Activated T-cell treated with anti-CD3 and anti-CD28 coated beads for 48 hours (primary cell): ENCODE measurements at regions not wholly inside any gene's neighbourhood (a gene's known extent, or its start where the extent isn't known, plus 50 kb on each side); places are given as distances from the start of the nearest gene placed in this dataset.
"Not testable (repeated sequence)": the region's sequence is repeated elsewhere in the genome, so short reads cannot be mapped to it uniquely, and the experiment has no call there.

Experiments
- DNase-seq: peaks from one replicate; pipeline ENCODE4 v3.0.0-alpha.2; 2020; ENCODE audit warnings: low read depth

GRCh38 chr5:130724658-130725057, 440.4 kb downstream of the HINT1 start:
- no peak for DNase-seq

- DNase-seq: no peak
These were observed 444.7 kb downstream of the HINT1 start for GRCh38 chr5:130720355-130720754.

GRCh38 chr5:130715541-130715940, 449.5 kb downstream of the HINT1 start:
- no peak for DNase-seq

GRCh38 chr5:130714200-130714599, 450.9 kb downstream of the HINT1 start:
- no peak for DNase-seq

GRCh38 chr5:130712324-130712723, 452.7 kb downstream of the HINT1 start:
- no peak for DNase-seq

- no peak for DNase-seq
These were observed 454.5 kb downstream of the HINT1 start for GRCh38 chr5:130710596-130710995.

GRCh38 chr5:130708754-130709153, 456.3 kb downstream of the HINT1 start:
- no peak for DNase-seq

GRCh38 chr5:130706696-130707095, 458.4 kb downstream of the HINT1 start:
- no peak for DNase-seq

GRCh38 chr5:130705368-130705767, 459.7 kb downstream of the HINT1 start:
- DNase-seq: no peak

- no peak for DNase-seq
These were observed 471.5 kb downstream of the HINT1 start for GRCh38 chr5:130693509-130693908.

GRCh38 chr5:130692770-130693169, 472.3 kb downstream of the HINT1 start:
- no peak for DNase-seq

- no peak for DNase-seq
These were observed 475.2 kb downstream of the HINT1 start for GRCh38 chr5:130689831-130690230.

GRCh38 chr5:130687085-130687733, 477.8 kb downstream of the HINT1 start:
- DNase-seq: no peak

- no peak for DNase-seq
These were observed 486.4 kb downstream of the HINT1 start for GRCh38 chr5:130678637-130679036.

- no peak for DNase-seq
These were observed 498.6 kb downstream of the HINT1 start for GRCh38 chr5:130666462-130666861.

- no peak for DNase-seq
These were observed 512.9 kb downstream of the HINT1 start for GRCh38 chr5:130652176-130652575.

GRCh38 chr5:130651440-130651839, 513.6 kb downstream of the HINT1 start:
- DNase-seq: no peak

GRCh38 chr5:130643321-130643720, 521.7 kb downstream of the HINT1 start:
- no peak for DNase-seq

GRCh38 chr5:130642461-130642860, 522.6 kb downstream of the HINT1 start:
- no peak for DNase-seq

GRCh38 chr5:130627145-130627544, 537.9 kb downstream of the HINT1 start:
- no peak for DNase-seq

GRCh38 chr5:130624805-130625204, 540.3 kb downstream of the HINT1 start:
- no peak for DNase-seq

GRCh38 chr5:130616161-130616560, 548.9 kb downstream of the HINT1 start:
- no peak for DNase-seq

GRCh38 chr5:130605234-130605633, 559.8 kb downstream of the HINT1 start:
- no peak for DNase-seq

GRCh38 chr5:130596647-130597046, 568.4 kb downstream of the HINT1 start:
- DNase-seq: not testable (repeated sequence)

- DNase-seq: no peak
These were observed 584.8 kb downstream of the HINT1 start for GRCh38 chr5:130580264-130580663.
